GM12878 (cell line): ENCODE measurements at regions not wholly inside any gene's neighbourhood (a gene's known extent, or its start where the extent isn't known, plus 50 kb on each side); places are given as distances from the start of the nearest gene placed in this dataset.
A peak's percentile ranks its signal among the peaks of the same experiment; 100 is the strongest.

Experiments
- ATAC-seq: fragments of 200-7000 bp; cut with Tn5 transposase; 3 replicates; pipeline ENCODE4 v1.9.1; 2020; ENCODE audit warnings: mild to moderate bottlenecking, moderate library complexity
- BruUV-seq: library from RNA; stranded (reverse); fragments of 400-500 nt; replicated peaks from 2 replicates; lab custom pipeline; 2021; lab: Mats Ljungman, UMichigan
- CTCF ChIA-PET: fragments of 300-600 bp; sonication (Branson Sonifier 250); formaldehyde crosslinking; extraction: SDS; loops from one replicate; lab custom pipeline; 2021; ENCODE audit warnings: inconsistent platforms; lab: Yijun Ruan, JAX
- POLR2A ChIA-PET: fragments of 350-600 bp; formaldehyde crosslinking; extraction: SDS; loops from one replicate; lab custom pipeline; 2021; ENCODE audit warnings: inconsistent platforms; lab: Charles Lee
- RAD21 ChIA-PET: fragments of 300-600 bp; sonication (Branson Sonifier 250); formaldehyde crosslinking; loops from one replicate; lab custom pipeline; 2023; ENCODE audit warnings: antibody characterized with exemption; ENCODE audit not compliant: unreplicated experiment; lab: Charles Lee
- SMC1A ChIA-PET: fragments of 300-600 bp; sonication (Branson Sonifier 250); formaldehyde crosslinking; loops from one replicate; lab custom pipeline; 2023; ENCODE audit not compliant: unreplicated experiment, uncharacterized antibody; lab: Charles Lee
- DNase-seq: peaks from one replicate; pipeline ENCODE4 v3.0.0-alpha.2; 2011; ENCODE audit warnings: low read depth, low spot score
- FAIRE-seq: peaks from 3 replicates; lab custom pipeline; 2011; peaks lifted over from hg19 to GRCh38; lab: Jason Lieb, UNC
- H2AFZ ChIP-seq: 2 replicates; pipeline ENCODE4 v1.6.0; 2011; ENCODE audit warnings: low read depth, low read length, control low read depth; ENCODE audit not compliant: control insufficient read depth
- H3K27ac ChIP-seq: 2 replicates; pipeline ENCODE4 v1.5.1; 2011; ENCODE audit warnings: control low read depth; ENCODE audit not compliant: control insufficient read depth, insufficient read depth
- H3K27me3 ChIP-seq, 2 experiments: replicated peaks in 1 of 2; 2 replicates each; pipeline versions ENCODE4 v1.6.0 to v1.6.1; 2011; ENCODE audit warnings: low read length in 1 of 2; ENCODE audit not compliant: control insufficient read depth in 2 of 2, insufficient read depth in 2 of 2
- H3K36me3 ChIP-seq, 2 experiments: 2 replicates each; pipeline ENCODE4 v1.5.1; 2011; ENCODE audit warnings: low read length in 1 of 2; ENCODE audit not compliant: control insufficient read depth in 2 of 2, insufficient read depth in 2 of 2
- H3K4me1 ChIP-seq: 2 replicates; pipeline ENCODE4 v1.6.1; 2011; ENCODE audit warnings: mild to moderate bottlenecking, low read length, moderate library complexity, mixed read lengths; ENCODE audit not compliant: control insufficient read depth, insufficient read depth
- H3K4me2 ChIP-seq: 2 replicates; pipeline ENCODE4 v1.6.0; 2011; ENCODE audit warnings: control low read depth; ENCODE audit not compliant: control insufficient read depth, insufficient read depth
- H3K4me3 ChIP-seq: fragments of 200-600 bp; sonication (generic); 2 replicates; pipeline ENCODE4 v1.5.1; 2016
- H3K79me2 ChIP-seq: 2 replicates; pipeline ENCODE4 v1.6.0; 2011; ENCODE audit warnings: low read length; ENCODE audit not compliant: control insufficient read depth, insufficient read depth
- H3K9ac ChIP-seq: 2 replicates; pipeline ENCODE4 v1.8.0; 2011; ENCODE audit warnings: low read length, control low read depth, mixed read lengths; ENCODE audit not compliant: control insufficient read depth, insufficient read depth
- H3K9me3 ChIP-seq: replicated peaks from 3 replicates; pipeline ENCODE4 v1.5.1; 2011; ENCODE audit warnings: mild to moderate bottlenecking, low read length; ENCODE audit not compliant: control insufficient read depth, insufficient read depth
- H4K20me1 ChIP-seq: 2 replicates; pipeline ENCODE4 v1.6.0; 2011; ENCODE audit not compliant: control insufficient read depth, insufficient read depth
- HCFC1 ChIP-seq: fragments of 150-350 bp; IDR thresholded peaks from 2 replicates; pipeline ENCODE4 v1.6.1; 2014; ENCODE audit warnings: low read length
- JUND ChIP-seq: IDR thresholded peaks from 2 replicates; pipeline ENCODE4 v1.6.1; 2012; ENCODE audit warnings: low read depth, mild to moderate bottlenecking, low read length, improper control_type of control experiment, moderate library complexity
- PML ChIP-seq: IDR thresholded peaks from 2 replicates; pipeline ENCODE4 v1.6.1; 2012; ENCODE audit warnings: low read length, inconsistent platforms
- SUPT20H ChIP-seq: IDR thresholded peaks from 2 replicates; pipeline ENCODE4 v1.6.1; 2011; ENCODE audit warnings: low read depth, mild to moderate bottlenecking, low read length, moderate library complexity, borderline replicate concordance; ENCODE audit not compliant: control insufficient read depth
- WRNIP1 ChIP-seq: IDR thresholded peaks from 2 replicates; pipeline ENCODE4 v1.6.1; 2011; ENCODE audit warnings: low read depth, low read length, improper control_type of control experiment, borderline replicate concordance
- ZZZ3 ChIP-seq: IDR thresholded peaks from 2 replicates; pipeline ENCODE4 v1.6.1; 2011; ENCODE audit warnings: low read depth; ENCODE audit not compliant: control insufficient read depth, insufficient read length
- WGBS: methylation state at CpG from one replicate; pipeline ENCODE4 v1.1.6; 2016; ENCODE audit warnings: low lambda C conversion rate; ENCODE audit not compliant: insufficient replicate concordance, insufficient coverage; ENCODE audit errors: missing lambda C conversion rate; 5-methylcytosine and 5-hydroxymethylcytosine counted together
- in situ Hi-C: fragments of 300-500 bp; cut with MboI; formaldehyde crosslinking; loops from 9 replicates; pipeline ENCODE4 v1.14.3; 2018; ENCODE audit warnings: mixed read lengths
- intact Hi-C: fragments of 100-400 bp; cut with micrococcal nuclease; formaldehyde crosslinking; loops from one replicate; pipeline ENCODE4 v1.14.2; 2022; ENCODE audit not compliant: unreplicated experiment
- TF ChIP-seq, protein P1 (sequence below): IDR thresholded peaks from 2 replicates; pipeline ENCODE4 v1.6.1; 2011; ENCODE audit warnings: low read depth, low read length, improper control_type of control experiment, borderline replicate concordance

DNA sequence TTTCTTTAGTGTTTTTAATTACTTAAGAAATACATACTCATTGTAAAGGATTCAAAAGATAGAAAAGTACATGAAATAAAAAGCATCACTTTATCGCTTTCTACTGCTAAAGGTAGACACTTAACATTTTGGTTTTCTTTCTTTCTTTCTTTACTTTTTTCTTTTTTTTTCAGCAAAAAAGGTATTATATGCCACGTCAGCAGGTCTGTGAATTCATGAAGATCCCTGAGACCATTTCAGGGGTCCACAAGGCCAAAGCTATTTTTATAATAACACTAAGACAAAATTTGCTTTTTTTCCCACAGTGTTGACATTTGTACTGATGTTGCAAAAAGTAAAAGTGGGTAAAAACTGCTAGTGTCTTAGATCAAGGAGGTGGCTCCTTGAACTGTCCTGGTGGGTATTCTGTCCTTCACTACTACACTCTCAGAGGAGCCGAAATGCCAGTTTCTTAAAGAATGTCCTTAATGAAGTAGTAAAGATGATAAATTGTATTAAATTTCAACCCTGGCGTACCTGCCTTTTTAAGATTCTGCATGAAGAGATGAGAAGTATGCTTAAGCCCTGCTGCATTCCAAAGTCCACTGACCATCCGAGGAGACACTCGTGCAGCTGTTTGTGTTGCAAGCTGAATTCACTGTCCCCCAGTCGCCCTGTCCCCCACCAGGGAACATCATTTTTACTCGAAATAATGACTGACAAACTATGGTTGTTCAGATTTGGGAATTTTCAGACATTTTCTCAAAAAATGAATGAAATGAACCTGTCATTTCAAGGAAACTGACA lies 106.7 kb upstream of the PIAS1 start:
- Histone ChIP-seq H3K4me2 (peak overlapping the region; percentile 91), H3K27me3 (no peaks in the 10 kb centered on the region), H3K4me3 (peak overlapping the region; percentile 22; the same call in 1 of the 2 replicates), H3K9me3 (peaks cover 3% of the 10 kb centered on the region; the same call in 1 of the 3 replicates), H3K36me3 (no peaks in the 10 kb centered on the region), H3K9ac (peak overlapping the region; percentile 73; the same call in 1 of the 2 replicates), H4K20me1 (no peaks in the 10 kb centered on the region), H3K4me1 (peaks cover 16% of the 10 kb centered on the region), H3K27ac (peak overlapping the region; percentile 84), H2AFZ (peak overlapping the region; percentile 94; the same call in 1 of the 2 replicates), H3K79me2 (no peaks in the 10 kb centered on the region)
- FAIRE-seq (no peak), DNase-seq (no peak), ATAC-seq (no peak)
- BruUV-seq, result no TSS peak
- CTCF ChIA-PET, result interaction anchor here (0.6 to 3.9 kb wide), 5 partner anchors 9 to 86 kb away, joined by 3 to 16 read pairs (median 4); no protein-coding TSS in a partner anchor
- SMC1A ChIA-PET, result interaction anchor here (0.7 to 3.7 kb wide), 12 partner anchors 7 to 167 kb away, joined by 3 to 32 read pairs (median 4); partner anchors contain the start of gene PIAS1
- POLR2A ChIA-PET, result interaction anchor here (0.5 to 2.6 kb wide), 5 partner anchors 7 to 78 kb away, joined by 3 to 6 read pairs (median 3); no protein-coding TSS in a partner anchor
- intact Hi-C loops, result loop anchor here (5.0 kb wide), 1 partner anchor 85 kb away; no protein-coding TSS in a partner anchor
- no peak for TF ChIP-seq HCFC1
- TF ChIP-seq, protein P1, sequence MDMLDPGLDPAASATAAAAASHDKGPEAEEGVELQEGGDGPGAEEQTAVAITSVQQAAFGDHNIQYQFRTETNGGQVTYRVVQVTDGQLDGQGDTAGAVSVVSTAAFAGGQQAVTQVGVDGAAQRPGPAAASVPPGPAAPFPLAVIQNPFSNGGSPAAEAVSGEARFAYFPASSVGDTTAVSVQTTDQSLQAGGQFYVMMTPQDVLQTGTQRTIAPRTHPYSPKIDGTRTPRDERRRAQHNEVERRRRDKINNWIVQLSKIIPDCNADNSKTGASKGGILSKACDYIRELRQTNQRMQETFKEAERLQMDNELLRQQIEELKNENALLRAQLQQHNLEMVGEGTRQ, result no peak
- TF ChIP-seq ZZZ3, result no peak
- no peak for TF ChIP-seq JUND
- no peak for TF ChIP-seq SUPT20H
- no peak for TF ChIP-seq WRNIP1
- TF ChIP-seq PML, result no peak
- RAD21 ChIA-PET, result interaction anchor here (0.9 to 1.5 kb wide), 3 partner anchors 10 to 109 kb away, joined by 3 to 8 read pairs (median 4); no protein-coding TSS in a partner anchor
- WGBS, result 98% methylated on average over 8 of the region's 8 CpGs
- in situ Hi-C loops, result no loop called here
